ENCODE measurements at regions not wholly inside any gene's neighbourhood (a gene's known extent, or its start where the extent isn't known, plus 50 kb on each side); places are given as distances from the start of the nearest gene placed in this dataset.
"Not testable (repeated sequence)": the region's sequence is repeated elsewhere in the genome, so short reads cannot be mapped to it uniquely, and the experiment has no call there.

DNA sequence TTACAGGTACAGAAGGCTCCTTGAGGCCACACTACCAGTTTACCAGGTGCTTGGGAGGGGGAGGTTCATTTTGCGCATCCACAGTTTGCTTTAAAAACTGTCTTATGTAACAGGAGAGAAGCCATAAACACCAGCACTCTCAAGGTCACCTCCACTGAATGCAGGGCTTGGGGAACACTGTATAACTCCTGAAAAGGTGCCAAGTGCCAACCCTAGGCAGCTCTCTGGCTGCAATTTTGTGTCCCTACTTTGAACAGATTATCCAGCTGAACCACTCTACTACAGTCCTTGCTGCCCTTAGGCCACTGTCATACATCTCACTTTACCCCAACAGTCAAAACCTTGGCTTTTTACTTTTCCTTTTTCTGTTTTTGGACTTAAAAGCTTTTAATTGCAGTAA, 507.9 kb downstream of the SMARCA1 start:
- no peak for DNase-seq
- intact Hi-C loops (cut with DNase I, micrococcal nuclease), result no loop called here
- ATAC-seq, result no peak

DNA sequence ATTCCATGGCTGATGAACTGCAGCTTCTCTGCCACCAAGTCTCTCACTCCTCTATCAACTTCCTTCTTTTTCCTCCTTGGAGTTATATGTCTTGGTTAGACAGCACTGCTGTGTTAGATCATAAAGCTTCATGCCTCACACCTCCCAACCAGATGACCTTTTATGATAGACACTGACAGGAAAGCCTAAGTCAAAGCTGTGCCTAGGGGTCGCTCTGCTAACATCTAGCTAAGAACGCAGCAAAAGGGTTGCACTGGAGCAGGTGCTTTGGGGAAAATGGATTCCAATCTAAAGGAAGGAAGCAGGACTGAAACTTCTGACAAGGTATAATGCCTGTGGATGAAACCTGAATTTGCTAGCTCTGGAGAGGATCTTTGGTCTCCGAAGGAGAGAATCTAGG, 509.7 kb downstream of the SMARCA1 start:
- no peak for DNase-seq
- no peak for ATAC-seq
- intact Hi-C loops (cut with DNase I, micrococcal nuclease), result no loop called here

DNA sequence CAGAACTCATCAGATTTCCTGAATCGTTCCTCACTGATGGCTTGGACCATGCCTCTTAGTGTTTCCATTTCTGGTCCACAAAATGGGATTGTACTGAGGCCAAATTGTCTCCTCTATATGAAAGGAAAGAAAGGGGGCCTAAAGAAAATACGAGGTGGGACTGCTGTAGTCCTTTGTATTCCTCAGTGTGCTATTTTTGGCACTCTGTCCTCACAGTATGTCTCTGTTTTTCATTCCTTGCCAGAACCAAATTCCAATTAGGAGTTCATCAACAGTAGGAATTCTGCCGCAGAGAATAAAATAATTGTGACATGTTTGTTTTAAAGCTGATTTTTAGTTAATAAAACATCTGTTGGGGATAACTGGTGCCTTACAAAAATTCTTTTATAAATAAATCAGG, 515.7 kb downstream of the SMARCA1 start:
- intact Hi-C loops (cut with DNase I, micrococcal nuclease), result no loop called here
- no peak for DNase-seq
- no peak for ATAC-seq

DNA sequence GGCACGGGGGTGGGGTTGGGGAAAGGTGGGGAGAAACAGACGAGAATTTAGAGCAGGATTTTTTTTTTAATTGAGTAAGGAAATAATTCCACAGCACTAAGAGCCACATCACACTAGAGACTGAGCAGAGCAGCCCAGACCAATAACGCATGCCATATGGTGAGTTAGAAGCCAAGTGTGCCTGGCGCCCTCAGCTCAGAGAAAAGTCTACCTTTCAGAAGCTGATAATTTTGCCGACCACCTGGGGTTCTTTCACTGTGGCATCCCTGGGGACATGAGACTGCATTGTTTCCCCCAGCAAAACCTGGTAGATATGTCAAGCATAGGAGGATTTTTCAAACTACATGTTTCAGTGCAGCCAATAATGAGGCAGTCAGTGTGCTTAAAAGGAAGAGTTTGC, 516.8 kb downstream of the SMARCA1 start:
- intact Hi-C loops (cut with DNase I, micrococcal nuclease), result no loop called here
- ATAC-seq (no peak), DNase-seq (no peak)

DNA sequence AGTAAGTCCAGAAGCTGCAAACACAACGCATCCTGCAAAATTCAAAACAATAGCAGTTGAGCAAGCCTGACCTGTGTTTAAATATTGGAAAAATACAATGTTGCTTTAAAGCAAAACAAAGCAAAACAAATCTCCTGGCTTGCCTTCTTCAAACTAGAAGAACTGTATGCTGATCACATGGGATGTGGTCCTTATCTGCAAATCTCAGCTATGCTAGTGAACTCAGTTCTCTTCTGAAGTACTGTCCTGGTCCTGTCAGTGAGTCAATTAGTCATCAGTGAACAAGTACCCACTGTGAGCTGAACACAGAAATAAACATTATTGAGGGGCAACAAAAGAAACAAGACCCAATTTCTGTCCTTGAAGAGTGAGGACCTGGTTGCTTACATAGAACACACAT, 522.5 kb downstream of the SMARCA1 start:
- intact Hi-C loops (cut with DNase I, micrococcal nuclease), result no loop called here
- DNase-seq, result no peak
- ATAC-seq, result no peak

DNA sequence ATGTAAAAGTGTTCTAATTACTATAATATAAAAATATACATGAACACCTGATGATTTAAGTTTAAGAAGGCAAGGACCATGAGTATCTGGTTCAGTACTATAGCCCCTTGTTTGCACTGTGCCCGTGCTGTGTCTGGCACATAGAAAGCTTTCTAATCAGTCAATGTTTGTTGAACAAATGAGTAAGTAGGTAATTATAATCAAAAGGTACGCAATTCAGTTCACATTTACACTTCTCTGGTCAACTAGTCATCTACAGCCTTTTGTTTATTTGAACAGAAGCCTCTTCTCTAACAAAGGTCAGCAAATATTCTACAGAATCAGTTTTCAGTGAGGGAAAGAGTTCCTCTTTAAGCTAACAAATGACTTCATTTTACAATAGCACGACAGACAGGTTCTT, 523.3 kb downstream of the SMARCA1 start:
- intact Hi-C loops (cut with DNase I, micrococcal nuclease), result no loop called here
- DNase-seq, result no peak
- no peak for ATAC-seq

DNA sequence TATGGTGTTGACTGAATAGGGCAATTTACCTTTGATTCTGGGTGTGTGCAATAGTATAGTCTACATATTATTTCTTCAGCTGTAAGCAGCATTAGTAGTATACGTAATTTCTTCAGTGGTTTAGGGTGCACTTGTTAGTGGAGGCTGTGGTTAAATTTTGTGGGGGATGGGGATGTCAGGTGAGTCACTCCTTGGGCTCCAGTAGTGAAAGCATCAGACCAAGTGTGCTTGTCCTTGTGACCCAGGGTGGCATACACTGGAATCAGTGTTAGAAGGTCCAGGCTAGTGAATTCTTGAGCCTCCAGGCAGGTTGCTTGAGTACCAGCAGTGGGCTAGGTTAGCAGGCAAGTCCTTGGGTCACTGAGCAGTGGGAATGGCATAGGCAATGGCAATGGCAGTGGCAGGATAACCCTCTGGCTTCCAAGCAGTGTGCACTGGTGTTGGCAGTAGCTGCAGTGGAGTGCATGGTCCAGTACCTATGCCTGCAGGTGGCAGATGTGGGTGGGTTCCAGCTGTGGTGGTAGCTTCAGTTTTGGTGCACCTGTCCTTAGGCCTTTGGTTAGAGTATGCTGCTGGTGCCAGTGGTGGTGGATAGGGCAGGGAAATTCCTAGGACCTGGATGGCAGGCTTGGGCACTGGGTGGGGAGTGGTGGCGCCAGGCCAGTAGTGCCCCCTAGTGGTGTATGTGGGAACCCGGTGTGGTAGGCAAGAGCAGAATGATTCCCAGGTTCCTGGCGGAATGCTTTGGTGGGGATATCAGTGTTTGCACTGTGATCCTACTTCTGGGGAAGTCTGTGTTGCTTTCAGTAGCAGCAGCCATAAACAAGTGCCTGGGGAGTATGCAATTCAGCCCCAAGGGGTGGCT, 531.0 kb downstream of the SMARCA1 start:
- no peak for ATAC-seq
- no peak for DNase-seq

DNA sequence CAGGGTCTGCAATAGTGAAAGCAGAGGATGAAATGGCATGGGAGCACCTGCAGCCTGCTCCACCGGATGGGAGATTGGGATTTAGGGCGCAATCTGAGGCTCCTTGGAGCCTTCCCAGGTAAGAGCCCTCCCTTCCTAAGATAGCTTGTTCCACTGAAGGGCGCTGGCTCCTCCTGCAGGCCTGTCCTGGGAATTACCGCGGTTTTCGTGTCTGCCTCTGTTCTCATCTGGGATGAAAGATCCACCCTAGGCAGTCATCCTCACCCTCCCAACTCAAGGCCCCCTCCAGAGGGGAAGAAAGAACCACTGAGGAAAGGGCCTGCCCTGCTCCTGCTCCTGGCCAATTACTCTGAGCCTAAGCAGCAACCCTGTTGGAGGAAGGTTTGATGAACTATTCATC, 547.5 kb downstream of the SMARCA1 start:
- DNase-seq (peak in 1 of 2 donors; percentile 40), ATAC-seq (peak; percentile 83)
- intact Hi-C loops (cut with DNase I, micrococcal nuclease), result no loop called here

More for the DNA sequence above, 531.0 kb downstream of the SMARCA1 start:
- intact Hi-C loops (cut with DNase I, micrococcal nuclease), result no loop called here

DNA sequence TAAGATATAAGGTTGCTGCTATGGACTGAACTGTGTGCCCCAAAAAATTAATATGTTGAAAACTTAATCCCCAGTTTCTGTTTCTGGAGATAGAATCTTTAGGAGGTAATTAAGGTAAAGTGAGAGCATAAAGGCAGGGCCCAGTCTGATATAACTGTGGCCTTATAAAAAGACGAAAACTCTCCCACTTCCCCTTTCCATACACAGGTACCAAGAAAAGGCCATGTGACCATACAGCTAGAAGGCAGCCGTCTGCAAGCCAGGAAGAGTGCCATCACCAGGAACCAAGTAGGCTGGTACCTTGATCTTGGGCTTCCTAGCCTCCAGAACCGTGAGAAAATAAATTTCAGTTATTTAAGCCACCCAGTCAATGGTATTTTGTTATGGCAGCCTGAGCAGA, 550.3 kb downstream of the SMARCA1 start:
- intact Hi-C loops (cut with DNase I, micrococcal nuclease), result no loop called here
- DNase-seq (no peak), ATAC-seq (no peak)

DNA sequence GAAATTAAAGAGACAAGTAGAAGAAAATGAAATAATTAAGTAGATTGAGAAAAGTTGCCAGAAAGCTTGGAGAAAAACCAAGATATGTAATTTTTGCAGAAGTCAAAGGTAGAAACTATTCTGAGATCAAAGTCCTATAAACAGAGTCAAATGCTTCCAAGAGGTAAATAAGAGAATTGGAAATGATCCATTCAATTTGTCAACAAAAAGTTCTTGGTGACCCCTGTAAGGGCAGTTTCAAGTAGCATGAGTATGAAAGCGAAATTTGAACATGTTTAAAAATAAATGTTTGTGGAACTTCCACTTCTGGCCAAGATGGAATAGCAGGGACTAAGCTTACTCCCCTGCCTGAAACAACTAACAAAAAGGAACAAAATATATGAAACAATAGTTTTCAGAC, 562.0 kb downstream of the SMARCA1 start:
- ATAC-seq, result no peak
- DNase-seq, result no peak
- intact Hi-C loops (cut with DNase I, micrococcal nuclease), result no loop called here

DNA sequence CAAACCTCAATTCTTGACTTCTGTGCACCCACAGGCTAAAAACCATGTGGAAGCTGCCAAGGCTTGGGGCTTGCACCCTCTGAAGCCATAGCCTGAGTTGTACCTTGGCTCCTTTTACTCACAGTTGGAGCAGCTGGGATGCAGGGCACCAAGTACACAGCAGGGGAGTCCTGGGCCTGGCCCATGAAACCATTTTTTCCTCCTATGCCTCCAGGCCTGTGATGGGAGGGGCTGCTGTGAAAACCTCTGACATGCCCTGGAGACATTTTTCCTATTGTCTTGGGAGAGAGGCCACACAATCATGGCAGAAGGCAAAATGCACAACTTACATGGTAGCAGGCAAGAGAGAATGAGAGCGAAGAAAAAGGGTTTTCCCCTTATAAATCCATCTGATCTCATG, 568.6 kb downstream of the SMARCA1 start:
- intact Hi-C loops (cut with DNase I, micrococcal nuclease); ATAC-seq; DNase-seq: not testable (repeated sequence)

DNA sequence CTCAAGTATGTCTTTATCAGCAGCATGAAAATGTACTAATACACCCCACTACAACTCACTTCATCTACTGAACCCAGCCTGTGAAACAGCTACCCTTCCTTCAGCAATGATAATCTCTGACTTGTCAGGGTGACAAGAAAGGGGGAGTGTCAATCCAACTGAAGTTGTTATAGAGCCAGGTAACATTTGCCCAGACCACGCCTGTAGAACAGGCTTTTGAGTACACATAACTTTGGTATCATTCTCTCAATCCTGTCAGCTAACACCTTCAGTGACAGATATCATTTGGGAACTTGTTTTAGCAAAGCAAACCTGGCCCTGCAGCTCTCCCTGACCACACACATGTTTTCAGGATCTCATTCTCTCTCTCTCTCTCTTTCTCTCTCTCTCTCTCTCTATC, 592.2 kb downstream of the SMARCA1 start:
- DNase-seq (peak in 1 of 2 donors; percentile 6), ATAC-seq (peak; percentile 91)
- intact Hi-C loops (cut with DNase I, micrococcal nuclease), result no loop called here

DNA sequence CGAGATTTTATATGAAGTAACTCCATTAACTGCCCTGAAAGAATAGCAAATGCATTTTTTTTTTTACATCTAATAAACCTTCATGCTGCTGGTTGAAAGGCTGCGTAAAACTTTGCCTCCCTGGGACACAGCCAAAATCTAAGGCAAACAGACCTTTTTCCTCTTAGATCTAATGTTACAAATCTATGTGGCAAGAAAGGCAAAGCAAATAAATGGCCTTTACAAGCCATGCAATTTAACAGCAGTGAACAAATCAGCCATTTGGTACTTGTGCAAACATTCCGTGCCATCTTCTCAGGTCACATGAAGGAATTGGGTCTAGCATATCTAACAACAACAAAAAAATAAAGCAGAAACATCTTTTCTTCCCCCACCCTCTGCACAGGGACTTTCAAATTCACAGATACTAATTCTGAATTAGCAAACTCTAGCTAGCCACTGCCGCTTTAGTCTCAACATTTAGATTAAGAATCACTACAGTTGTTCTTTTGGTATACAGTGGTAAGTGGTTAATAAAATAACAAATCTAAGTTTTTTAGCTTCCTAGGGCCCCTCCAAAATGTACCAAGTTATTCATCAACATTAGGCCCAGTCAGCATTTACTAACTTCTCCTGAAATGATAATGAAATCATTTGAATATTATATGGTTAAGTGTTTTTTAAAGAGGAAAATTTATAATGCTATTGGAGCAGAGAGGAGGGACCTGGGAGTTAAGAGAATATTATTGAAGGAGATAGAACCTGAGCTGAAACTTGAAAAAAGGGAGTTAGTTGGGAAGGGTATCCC, 593.8 kb downstream of the SMARCA1 start:
- ATAC-seq (peak; percentile 78), DNase-seq (peak; percentile 12 to 29)
- intact Hi-C loops (cut with DNase I, micrococcal nuclease), result no loop called here

DNA sequence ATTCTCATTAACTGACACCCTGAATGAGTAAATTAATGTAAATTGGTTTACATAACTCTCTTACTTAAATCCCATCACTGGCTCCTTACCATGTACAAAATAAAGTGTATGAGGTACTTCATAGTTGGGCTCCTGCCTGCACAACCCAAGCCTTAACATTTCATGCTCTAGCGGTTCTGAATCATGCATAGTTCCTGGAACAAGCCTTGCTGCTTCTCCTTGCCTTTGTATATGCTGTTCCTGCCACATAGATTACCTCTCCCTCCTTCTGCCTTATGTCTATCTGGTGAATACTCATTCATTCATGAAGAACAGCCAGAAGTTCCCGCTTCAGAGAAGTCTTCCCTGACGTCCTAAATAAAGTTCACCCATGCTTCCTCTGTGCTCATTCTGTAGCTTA, 594.7 kb downstream of the SMARCA1 start:
- ATAC-seq (no peak), DNase-seq (no peak)
- intact Hi-C loops (cut with DNase I, micrococcal nuclease), result no loop called here

DNA sequence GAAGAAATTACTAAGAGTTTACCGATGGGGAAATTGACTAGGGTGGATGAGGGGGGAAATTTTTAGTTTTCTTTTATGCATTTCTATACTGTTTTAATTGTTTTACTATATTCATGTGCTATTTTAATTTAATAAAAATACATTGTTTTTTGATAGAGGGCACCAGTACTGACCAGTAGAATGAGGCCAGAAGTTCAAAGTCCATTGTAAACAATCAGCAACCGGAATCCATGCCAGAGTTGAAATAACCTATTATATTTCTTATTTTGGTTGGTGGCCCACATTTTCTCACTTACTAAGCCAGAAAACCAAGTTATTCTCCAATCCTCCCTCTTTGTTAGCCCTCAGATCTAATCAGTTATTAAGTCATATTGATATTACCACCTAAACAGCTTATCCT, 595.9 kb downstream of the SMARCA1 start:
- DNase-seq, result no peak
- no peak for ATAC-seq
- intact Hi-C loops (cut with DNase I, micrococcal nuclease), result no loop called here

DNA sequence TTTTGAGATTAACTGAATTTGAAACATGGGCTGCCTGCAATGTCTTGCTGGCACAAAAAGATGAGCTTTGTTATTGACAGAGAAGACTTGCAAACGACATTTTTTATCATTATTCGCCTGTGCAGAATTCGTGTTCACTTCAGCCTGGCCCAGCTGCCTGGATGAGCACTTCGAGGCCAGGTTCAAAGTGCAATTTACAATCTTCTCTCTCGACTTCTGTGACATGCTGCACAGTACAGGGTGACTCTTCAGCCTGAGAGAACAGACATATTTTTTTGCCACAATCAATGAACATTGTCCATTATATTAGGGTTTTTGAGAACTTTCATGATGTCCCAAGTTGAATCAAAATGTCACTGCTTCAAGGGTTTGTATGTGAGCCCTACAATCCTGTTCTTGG, 616.5 kb downstream of the SMARCA1 start:
- intact Hi-C loops (cut with DNase I, micrococcal nuclease), result no loop called here
- DNase-seq (no peak), ATAC-seq (no peak)

DNA sequence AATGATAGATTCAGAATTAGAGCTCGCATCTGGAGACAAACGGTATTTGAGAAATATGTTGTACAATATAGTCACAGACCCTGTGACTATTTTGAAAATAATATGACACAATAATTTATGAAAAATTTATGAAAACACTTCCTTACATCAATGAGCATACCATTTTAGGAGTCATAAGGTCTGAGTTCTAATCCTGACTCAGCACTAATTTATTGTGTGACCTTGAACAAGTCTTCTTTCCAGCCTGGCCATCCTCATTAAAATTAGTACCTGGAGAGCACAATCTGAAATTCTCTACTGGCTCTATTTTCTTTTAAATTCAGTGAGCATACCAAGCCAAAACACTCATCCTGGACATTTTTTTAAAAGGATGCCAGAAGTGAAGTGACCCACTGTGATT, 622.3 kb downstream of the SMARCA1 start:
- ATAC-seq, result no peak
- no peak for DNase-seq
- intact Hi-C loops (cut with DNase I, micrococcal nuclease), result no loop called here

DNA sequence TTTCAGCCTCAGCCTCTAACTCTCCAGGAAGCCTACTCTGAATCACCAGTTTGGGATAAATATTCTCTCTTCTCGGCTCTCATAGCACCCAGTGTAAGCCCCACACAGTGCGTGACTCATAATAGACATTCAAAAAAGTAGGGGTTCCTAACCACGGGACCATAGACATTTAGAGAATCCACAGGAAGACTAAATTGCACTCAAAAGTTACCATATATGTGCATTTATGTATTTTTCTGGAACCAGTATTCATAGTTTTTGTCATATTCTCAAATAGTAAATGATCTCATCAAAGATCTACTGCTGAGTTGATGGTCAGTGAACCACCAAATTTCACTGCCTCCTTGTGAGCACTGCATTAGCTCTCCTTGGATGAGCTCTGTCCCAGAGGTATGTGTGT, 625.7 kb downstream of the SMARCA1 start:
- DNase-seq (no peak), ATAC-seq (no peak)
- intact Hi-C loops (cut with DNase I, micrococcal nuclease), result no loop called here

DNA sequence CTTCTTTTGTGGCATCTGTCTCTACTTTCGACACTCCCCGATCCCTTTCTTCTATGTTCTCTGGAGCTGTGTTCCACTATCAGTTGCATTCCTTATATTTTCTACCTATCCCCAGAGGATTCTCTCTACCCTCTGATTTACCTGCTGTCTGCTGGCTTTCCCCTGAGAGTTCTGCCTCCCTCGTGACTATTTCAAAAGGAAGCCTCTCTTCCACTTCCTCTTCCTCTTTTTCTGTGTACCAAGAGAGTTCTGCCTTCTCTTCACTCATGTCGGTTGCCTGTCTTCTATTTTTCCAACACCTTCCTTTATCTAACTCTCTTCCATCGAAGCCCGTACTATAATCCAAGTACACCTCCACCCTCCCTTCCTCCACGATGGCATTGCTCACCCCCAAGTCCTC, 631.7 kb downstream of the SMARCA1 start:
- intact Hi-C loops (cut with DNase I, micrococcal nuclease), result no loop called here
- no peak for DNase-seq
- ATAC-seq, result no peak

DNA sequence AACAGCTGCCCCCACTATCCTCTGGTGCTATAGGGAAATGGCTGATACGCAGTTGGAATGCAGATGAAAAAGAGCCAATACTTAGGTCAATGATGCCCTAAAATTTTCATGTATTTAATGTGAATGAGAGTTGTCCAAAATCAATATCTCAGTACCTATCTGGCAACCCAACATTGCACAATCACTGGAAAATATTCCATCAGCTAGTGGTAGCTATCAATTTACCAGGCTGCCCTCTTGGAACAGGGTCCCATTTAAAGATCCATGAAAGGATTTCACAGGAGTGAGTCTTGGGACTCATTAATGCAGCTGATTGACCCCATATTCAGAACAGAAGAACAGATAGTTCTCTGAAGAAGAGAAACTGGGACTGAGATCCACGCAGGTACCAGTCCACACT, 638.9 kb downstream of the SMARCA1 start:
- intact Hi-C loops (cut with DNase I, micrococcal nuclease), result no loop called here
- ATAC-seq, result no peak
- no peak for DNase-seq

Data from left colon (tissue), 2 donors.